ENCODE measurements at regions not wholly inside any gene's neighbourhood (a gene's known extent, or its start where the extent isn't known, plus 50 kb on each side); places are given as distances from the start of the nearest gene placed in this dataset.

GRCh38 chr16:7211781-7212180 lies 120.9 kb upstream of the RBFOX1 start:
- TF ChIP-seq CTCF (IDR thresholded peaks at IDR 0.05) = no peak
- TF ChIP-seq POLR2A (IDR thresholded peaks at IDR 0.05) = no peak

All from uterus (tissue), 2 donors.